ENCODE measurements at regions not wholly inside any gene's neighbourhood (a gene's known extent, or its start where the extent isn't known, plus 50 kb on each side); places are given as distances from the start of the nearest gene placed in this dataset.

DNA sequence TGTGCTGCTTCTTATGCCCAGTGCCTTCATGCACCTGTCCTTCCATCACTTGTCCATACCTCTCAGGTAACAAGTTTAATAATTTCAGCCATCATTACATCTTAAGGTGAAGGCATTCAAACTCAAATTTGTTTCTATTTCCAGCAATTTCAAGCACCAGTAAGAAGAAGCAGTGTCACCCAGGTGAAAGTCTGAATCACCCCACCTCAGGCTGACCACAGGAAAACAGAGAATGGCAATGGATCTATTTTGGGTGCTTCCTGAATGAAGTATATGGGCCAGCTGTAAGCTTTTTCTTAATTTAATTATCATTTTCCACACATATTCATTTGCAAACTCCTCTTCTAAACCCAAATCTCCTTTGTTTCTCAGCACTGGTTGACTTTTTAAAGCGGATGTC is 372.7 kb upstream of the SOX11 start:
- no peak overlapping the region for H2AFZ ChIP-seq (ENCODE audit: low read depth, low read length, poor library complexity, severe bottlenecking)
- DNase-seq (ENCODE audit: low read depth, low spot score) (no peak), ATAC-seq (no peak)
- intact Hi-C loops (cut with micrococcal nuclease): no loop called here
- no peak overlapping the region for H3K4me3 ChIP-seq (replicated peaks in 1 of 2; ENCODE audit: low read depth in 1 of 2, low read length in 2 of 2)
- no peaks in the 10 kb centered on the region for H3K79me2 ChIP-seq (ENCODE audit: insufficient read depth, low read length)
- ChIA-PET RAD21 (ENCODE audit: low non-redundant PET in 1 of 2, low total read pairs in 2 of 2, uncharacterized antibody in 2 of 2, unreplicated experiment in 2 of 2) (no interaction called here), POLR2A (no interaction called here), CTCF (no interaction called here)
- peaks cover 0 to 12% of the 10 kb centered on the region in 2 experiments; a peak in 2 of 4 replicates for H3K9me3 ChIP-seq (ENCODE audit: control insufficient read depth in 1 of 2, insufficient read depth in 1 of 2, low read depth in 1 of 2, low read length in 2 of 2)
- no peaks in the 10 kb centered on the region for H3K9me2 ChIP-seq (ENCODE audit: insufficient read depth)
- H4K20me1 ChIP-seq (ENCODE audit: insufficient read depth): no peaks in the 10 kb centered on the region
- no peaks in the 10 kb centered on the region for H3K27me3 ChIP-seq (ENCODE audit: insufficient read depth, low read length)
- H3K9ac ChIP-seq (ENCODE audit: low read length): no peak overlapping the region
- no peak overlapping the region for H3K27ac ChIP-seq (ENCODE audit: low read depth, low read length)
- H3K4me1 ChIP-seq (ENCODE audit: control insufficient read depth in 1 of 2, insufficient read depth in 2 of 2, low read length in 2 of 2): no peaks in the 10 kb centered on the region
- no peaks in the 10 kb centered on the region for H3K36me3 ChIP-seq (ENCODE audit: control insufficient read depth in 1 of 2, insufficient read depth in 2 of 2, low read length in 2 of 2)
- H3K4me2 ChIP-seq (ENCODE audit: low read length): no peak overlapping the region
- no peak for TF ChIP-seq TCF7L2 (IDR thresholded peaks at IDR 0.05; ENCODE audit: borderline replicate concordance, extremely low read depth, insufficient read depth, insufficient read length)
- no peak for TF ChIP-seq SIN3A (IDR thresholded peaks at IDR 0.05; ENCODE audit: low read depth)
- no peak for TF ChIP-seq CBX3 (IDR thresholded peaks at IDR 0.05; ENCODE audit: low read depth)
- BruUV-seq (replicated peaks): no TSS peak

DNA sequence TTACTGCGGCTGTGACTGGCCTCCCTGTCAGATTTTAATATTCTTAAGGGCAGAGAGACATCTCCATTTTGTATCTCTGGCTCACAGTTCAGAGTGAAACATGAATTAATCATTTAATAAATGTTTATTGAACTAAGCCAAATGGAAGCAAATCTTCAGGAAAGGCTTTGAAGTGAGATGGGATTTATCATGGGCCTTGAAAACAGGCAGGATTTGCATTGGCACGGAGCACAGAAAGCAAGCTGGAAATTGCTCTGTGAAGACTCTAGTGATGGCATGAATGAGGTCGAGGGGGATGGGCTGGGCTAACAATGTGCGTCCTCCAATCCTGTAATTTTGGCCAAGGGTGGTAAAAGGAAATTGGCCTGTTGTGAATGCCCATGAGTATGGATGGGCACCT is 369.8 kb upstream of the SOX11 start:
- ChIA-PET RAD21 (ENCODE audit: low non-redundant PET in 1 of 2, low total read pairs in 2 of 2, uncharacterized antibody in 2 of 2, unreplicated experiment in 2 of 2) (no interaction called here), CTCF (no interaction called here), POLR2A (no interaction called here)
- no peak for ATAC-seq
- H3K36me3 ChIP-seq (ENCODE audit: control insufficient read depth in 1 of 2, insufficient read depth in 2 of 2, low read length in 2 of 2): no peaks in the 10 kb centered on the region
- H4K20me1 ChIP-seq (ENCODE audit: insufficient read depth): no peaks in the 10 kb centered on the region
- H3K9ac ChIP-seq (ENCODE audit: low read length): no peak overlapping the region
- no peak overlapping the region for H3K4me2 ChIP-seq (ENCODE audit: low read length)
- no peaks in the 10 kb centered on the region for H3K4me1 ChIP-seq (ENCODE audit: control insufficient read depth in 1 of 2, insufficient read depth in 2 of 2, low read length in 2 of 2)
- intact Hi-C loops (cut with micrococcal nuclease): no loop called here
- no peak overlapping the region for H2AFZ ChIP-seq (ENCODE audit: low read depth, low read length, poor library complexity, severe bottlenecking)
- TF ChIP-seq EGR1 (IDR thresholded peaks at IDR 0.05; ENCODE audit: low read depth): no peak
- TF ChIP-seq SP1 (IDR thresholded peaks at IDR 0.05; ENCODE audit: low read depth): no peak
- no peak for TF ChIP-seq ZFX (IDR thresholded peaks at IDR 0.05)
- TF ChIP-seq, protein P1, sequence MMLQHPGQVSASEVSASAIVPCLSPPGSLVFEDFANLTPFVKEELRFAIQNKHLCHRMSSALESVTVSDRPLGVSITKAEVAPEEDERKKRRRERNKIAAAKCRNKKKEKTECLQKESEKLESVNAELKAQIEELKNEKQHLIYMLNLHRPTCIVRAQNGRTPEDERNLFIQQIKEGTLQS (IDR thresholded peaks at IDR 0.05): no peak
- no peak for TF ChIP-seq POLR2A (IDR thresholded peaks at IDR 0.05; ENCODE audit: borderline replicate concordance, extremely low read depth, insufficient read depth, insufficient read length)
- no peak for TF ChIP-seq RAD21 (IDR thresholded peaks at IDR 0.05; ENCODE audit: low read depth)
- H3K79me2 ChIP-seq (ENCODE audit: insufficient read depth, low read length): no peaks in the 10 kb centered on the region
- BruUV-seq (replicated peaks): no TSS peak
- H3K27me3 ChIP-seq (ENCODE audit: insufficient read depth, low read length): no peaks in the 10 kb centered on the region
- H3K27ac ChIP-seq (ENCODE audit: low read depth, low read length): no peak overlapping the region
- no peak for DNase-seq (ENCODE audit: low read depth, low spot score)
- no peak overlapping the region for H3K4me3 ChIP-seq (replicated peaks in 1 of 2; ENCODE audit: low read depth in 1 of 2, low read length in 2 of 2)
- no peaks in the 10 kb centered on the region for H3K9me2 ChIP-seq (ENCODE audit: insufficient read depth)
- H3K9me3 ChIP-seq (ENCODE audit: control insufficient read depth in 1 of 2, insufficient read depth in 1 of 2, low read depth in 1 of 2, low read length in 2 of 2): peaks cover 5 to 15% of the 10 kb centered on the region in 2 experiments; a peak in 2 of 4 replicates
